Stimulated activated CD8-positive, alpha-beta memory T cell treated with anti-CD3 and anti-CD28 coated beads, Interleukin-15, amount 100 ng/mL, for 24 hours (primary cell): ENCODE measurements at regions not wholly inside any gene's neighbourhood (a gene's known extent, or its start where the extent isn't known, plus 50 kb on each side); places are given as distances from the start of the nearest gene placed in this dataset.

ENCODE experiments used
- DNase-seq: peaks from one replicate; pipeline ENCODE4 v3.0.0-alpha.2; 2020; ENCODE audit warnings: low read depth

DNA sequence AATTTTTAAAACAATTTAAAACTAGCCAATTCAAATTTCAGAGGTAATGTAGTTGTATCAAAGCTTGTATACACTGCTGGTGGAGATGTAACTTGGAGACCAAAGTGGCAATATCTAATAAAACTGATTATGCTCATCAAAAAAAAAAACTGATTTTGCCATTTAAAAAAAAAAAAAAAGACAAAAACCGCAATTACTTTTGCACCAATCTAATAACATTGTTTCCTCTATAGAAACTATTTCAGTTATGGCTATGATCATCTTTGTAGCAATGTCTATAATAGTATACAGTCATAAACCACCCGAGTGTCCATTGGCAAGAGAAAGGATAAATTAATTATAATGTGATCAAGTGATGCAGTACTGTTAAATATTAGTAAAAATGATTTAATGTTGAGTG is 149.3 kb upstream of the SEMA6D start:
- no peak for DNase-seq

DNA sequence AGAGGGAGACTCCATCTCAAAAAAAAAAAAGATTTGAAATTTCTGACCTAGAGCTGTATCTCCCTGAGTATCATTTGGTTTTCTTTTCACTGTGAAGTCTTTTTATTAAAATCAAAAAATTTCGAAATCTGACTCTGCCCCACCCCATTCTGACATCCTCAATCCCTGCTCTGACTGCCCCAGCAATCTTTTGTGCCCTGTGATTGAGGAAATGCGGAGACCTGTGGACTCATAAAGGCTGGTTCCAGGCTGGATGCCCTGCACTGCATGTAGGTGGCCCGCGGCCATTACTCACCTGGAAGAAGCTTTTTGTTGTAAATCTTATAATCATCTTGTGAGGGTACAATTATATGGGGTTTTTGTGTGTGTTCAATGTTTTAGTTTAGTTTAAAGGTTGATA is 147.3 kb upstream of the SEMA6D start:
- no peak for DNase-seq

- no peak for DNase-seq
Measured at GRCh38 chr15:47570451-47570850, 146.9 kb upstream of the SEMA6D start.

DNA sequence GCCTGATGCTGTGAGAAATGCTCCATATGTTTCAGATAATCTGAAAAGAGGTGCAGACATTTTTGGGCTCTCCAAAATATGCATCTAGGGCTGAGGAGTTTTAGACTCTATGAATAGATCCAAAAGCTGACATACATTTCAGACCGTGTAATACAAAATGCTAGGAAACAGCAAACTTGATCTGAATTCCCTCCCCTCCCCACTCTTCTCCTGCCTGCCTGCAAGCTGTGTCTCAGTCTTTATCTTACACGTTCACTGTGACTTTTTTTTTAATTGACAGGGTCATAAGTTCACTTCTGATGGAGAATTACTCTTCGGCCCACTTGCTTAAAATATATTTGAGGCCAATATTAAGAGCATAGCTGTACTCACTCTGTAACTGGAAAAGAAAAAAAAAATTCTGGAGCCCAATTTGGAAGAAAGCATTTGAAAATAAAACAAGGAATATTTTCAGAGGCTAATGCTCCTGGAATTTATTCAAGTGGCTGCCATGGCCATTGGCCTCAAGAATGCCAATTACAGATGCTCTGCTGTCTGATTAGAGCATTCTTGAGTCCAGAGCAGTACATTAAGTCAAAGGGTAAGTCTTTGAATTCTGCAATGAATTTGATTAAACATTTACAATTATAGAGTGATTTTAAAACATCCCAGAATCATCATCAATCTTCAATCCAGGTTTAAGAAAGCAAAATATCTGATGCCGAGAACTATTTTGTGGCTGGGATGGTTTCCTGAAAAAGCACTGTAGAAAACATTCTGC is 146.2 kb upstream of the SEMA6D start:
- no peak for DNase-seq

DNA sequence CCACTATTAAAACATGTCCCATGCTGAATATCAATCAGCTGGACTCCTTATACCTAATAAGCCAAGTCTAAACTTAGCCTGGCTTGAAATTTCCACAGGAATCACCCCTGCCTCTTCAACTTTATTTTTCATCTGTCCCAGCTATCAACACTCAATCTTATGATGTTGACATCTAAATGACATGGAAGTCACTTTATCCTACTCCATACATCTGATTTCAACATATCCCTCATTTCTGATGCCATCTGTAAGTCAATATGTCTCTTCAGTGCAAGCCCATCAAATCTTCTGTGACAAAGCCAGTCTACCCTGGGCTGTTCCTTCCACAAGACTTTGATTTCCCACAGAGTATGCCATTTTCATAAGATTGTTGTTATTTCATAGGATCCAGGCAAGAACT is 143.6 kb upstream of the SEMA6D start:
- DNase-seq = no peak

DNA sequence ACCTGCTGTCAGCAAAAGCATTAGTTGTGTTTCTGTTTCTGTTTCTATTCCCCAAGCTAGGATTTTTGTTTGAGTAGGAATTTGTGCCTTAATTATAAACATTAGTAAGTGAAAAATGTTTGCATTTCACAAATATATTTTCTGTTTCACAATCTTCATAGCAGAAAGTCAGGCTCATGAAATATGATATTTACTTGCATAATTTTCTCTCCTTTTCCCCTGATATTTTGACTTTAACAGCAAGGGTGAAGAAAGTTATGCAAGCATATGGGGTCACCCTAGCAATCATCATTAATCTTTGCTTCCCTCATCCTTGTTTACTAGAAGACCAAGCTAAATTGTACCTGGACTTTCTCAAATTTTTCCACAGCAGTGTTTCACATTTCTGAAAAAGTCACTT is 140.3 kb upstream of the SEMA6D start:
- DNase-seq = no peak

DNA sequence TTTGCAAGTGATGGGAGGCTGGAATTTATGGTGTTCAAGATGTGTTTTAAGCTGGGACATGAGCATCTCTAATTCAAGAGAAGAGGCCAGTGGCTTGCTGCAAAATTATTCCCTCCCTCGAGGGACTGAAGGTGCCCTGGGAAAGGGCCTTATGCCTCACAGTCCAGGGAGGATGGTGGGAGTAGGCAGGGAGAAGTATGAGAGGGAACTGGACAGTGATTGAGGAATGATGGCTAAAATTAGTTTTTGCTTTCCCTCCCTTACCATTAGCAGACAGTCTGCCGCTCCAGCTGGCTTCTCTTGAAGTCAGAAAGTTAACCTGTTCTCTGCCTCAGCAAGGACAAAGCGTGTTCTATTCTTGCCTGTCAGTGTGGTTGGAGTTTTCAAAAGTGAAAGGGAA is 139.8 kb upstream of the SEMA6D start:
- no peak for DNase-seq

GRCh38 chr15:47582233-47582632 is 135.1 kb upstream of the SEMA6D start:
- no peak for DNase-seq

DNA sequence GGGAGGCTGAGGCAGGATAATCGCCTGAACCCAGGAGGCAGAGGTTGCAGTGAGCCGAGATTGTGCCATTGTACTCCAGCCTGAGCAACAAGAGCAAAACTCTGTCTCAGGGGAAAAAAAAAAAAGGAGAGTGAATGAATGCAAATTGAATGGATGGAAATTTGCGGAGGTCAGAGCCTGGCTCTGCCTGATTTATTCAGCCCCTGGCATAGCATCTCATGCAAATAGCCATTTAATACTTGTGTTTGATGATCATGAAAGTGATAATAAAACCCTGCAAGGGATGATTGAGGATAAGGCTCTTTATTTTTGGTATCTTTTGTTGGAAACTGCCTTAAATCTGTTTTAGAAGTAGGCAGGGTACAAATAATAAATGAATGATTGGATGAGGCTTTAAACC is 133.0 kb upstream of the SEMA6D start:
- no peak for DNase-seq

DNA sequence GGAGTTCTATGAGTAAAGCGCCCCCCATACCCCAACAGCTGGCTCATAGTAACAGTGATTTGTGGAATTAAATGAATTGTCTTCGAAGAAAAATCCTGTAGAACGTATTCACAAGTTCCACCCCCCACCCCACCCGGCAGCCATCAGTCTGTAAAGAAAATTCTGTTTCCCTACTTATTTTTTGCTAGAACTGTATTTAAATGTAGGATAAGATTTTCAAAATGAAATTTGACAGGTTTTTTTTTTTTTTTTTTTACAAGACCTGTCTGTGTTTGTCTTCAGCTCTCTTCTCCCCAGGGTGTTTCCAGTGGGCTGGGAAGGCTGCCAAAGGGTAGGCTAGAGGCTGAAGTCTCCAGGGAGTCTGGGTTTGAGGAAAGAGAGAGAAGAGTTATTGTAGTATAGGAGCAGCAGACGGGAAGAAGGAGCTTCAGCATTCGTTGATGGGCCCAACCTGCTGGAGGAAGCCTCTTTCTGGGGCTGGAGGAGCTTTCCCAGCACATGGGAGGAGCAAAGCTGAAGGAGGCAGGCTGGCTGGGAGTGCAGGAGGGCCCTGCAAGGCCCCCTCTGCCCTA is 130.6 kb upstream of the SEMA6D start:
- no peak for DNase-seq

- no peak for DNase-seq
Measured at GRCh38 chr15:47587940-47588802, 129.1 kb upstream of the SEMA6D start.

DNA sequence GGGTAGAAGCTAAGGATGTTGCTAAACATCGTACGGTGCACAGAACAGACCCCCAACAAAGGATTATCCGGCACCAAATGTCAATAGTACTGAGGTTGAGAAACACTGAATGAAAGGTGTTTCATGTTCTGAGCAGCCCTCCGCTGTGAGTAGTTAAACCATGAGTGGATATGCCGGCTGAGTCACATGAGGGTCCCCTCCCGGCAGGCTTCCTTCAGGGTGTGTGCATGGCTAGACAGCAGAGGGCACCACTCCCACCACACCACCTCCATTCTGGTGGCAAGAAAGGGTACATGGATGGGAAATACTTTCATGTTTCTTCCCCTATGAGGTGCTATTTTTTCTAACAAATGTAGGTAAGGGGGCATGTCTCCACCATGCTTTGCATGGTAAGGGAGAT is 128.3 kb upstream of the SEMA6D start:
- no peak for DNase-seq

DNA sequence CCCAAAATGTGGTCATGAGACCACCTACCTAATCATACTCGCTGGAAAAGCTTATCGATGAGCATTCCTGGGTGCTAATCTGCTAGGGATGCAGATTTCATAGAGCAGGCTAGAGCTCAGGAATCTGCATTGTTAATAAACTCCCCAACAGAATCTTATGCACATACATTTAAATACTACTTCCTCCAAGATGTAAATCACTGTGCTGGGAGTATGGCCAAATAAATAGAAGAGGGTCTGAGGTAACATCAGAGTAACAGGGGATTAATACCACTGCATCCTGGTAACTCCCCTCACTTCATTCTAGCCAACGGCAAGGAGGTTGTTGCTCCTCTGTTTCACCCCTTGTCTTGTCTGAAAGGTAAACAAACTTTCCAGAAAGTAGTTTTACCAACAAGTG is 118.3 kb upstream of the SEMA6D start:
- no peak for DNase-seq

- no peak for DNase-seq
Measured at GRCh38 chr15:47599806-47600205, 117.5 kb upstream of the SEMA6D start.

DNA sequence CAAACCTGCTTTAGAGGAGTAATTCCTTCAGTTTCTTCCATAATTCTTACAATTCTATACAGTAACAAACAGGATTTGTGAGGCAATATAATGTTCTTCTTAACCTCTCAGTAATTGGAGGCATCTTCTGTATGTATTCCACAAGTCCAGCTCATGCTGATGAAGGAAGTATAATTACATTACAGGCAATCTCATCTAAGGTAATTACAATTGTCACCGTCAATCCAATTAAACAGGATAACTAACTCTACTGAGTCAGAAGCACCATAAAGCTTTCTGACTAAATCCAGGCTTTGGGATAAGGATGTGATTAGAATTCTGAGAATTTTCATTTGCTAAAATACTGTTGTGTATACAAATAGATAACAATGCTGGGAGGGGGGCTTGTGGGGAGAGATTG is 115.2 kb upstream of the SEMA6D start:
- DNase-seq = no peak

- DNase-seq = no peak
Measured at GRCh38 chr15:47603026-47603425, 114.3 kb upstream of the SEMA6D start.

GRCh38 chr15:47607695-47608094 is 109.6 kb upstream of the SEMA6D start:
- no peak for DNase-seq

DNA sequence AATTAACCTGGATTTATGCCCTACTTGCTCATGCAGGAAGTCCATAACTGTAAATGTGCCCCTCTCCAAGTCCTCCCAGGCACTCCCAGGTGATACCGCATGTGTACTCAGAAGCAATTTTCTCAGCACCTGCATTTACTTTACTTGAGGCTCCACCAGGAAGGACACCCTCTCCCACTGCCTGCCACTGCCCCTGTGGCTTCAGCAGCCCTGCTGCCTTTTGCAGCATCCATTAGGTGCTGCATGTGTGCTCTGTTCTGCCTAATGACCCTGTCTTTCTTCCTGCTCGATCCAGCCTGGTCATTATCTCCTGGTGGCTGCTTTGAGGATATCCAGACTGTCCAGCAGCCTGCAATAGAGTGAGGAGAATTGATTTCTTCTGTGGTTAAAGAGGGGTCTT is 107.6 kb upstream of the SEMA6D start:
- DNase-seq = no peak

DNA sequence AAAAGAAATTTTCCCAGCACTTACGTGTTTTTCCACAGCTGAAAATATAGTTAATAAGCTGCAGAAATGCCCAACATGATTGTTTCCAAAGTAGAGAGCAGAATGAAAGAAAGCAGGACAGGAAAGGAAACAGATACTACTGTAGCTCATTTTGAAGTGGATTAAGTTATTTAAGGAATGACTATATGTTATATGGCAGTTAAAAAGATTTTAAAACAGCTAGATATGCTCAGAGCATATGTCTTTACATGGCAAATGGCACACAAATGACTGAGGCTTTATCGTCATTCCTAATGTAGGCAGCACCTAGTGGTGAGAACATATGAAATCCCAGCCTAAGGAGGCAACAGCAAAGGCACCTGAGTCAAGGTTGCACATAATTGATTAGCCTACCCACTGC is 106.6 kb upstream of the SEMA6D start:
- DNase-seq = no peak

GRCh38 chr15:47614360-47615011 is 102.8 kb upstream of the SEMA6D start:
- no peak for DNase-seq

DNA sequence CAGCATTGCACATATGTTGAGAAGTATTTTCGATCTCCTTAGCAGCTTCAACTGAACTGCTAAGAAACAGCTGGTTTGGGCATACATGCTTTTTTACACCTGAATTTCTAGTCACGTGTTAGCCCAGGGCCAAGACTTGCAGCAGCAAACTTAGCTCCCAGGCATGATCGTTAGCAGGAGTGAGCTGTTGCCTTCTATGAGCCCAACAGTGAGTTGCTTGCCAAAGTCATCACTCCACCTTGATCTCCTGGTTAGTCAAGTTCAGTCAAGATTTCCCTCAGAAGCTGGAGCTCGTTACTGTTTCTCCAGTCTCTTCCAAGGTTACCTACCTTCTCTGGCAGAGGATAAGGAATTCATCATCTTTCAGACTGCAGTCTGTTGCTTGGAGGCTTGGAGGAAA is 100.4 kb upstream of the SEMA6D start:
- no peak for DNase-seq

DNA sequence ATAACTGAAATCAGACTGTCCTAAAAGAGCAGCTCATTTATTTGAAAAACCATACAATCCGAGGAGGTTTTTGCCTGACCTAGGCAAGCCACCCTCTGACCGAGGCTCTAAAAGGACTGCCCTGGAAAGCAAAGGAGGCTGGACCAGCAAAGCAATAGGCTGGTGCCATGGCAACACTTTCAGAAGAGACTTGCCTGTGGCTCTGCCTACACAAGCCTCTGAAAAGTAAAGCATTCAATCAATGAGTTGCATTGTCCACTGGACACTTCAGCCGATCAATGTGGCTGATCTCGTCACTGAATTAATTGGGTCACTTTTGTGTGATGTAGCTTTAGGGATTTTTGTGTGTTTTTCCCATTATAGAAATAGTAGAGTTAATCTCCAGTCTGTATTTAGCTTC is 99.1 kb upstream of the SEMA6D start:
- DNase-seq = no peak
